ENCODE measurements at regions not wholly inside any gene's neighbourhood (a gene's known extent, or its start where the extent isn't known, plus 50 kb on each side); places are given as distances from the start of the nearest gene placed in this dataset.

- Histone ChIP-seq H2AFZ (ENCODE audit: insufficient read depth, low read depth, low read length, poor library complexity, severe bottlenecking) (no peak overlapping the region), H3K4me1 (ENCODE audit: control insufficient read depth in 2 of 2, insufficient read depth in 2 of 2, low read length in 2 of 2) (no peaks in the 10 kb centered on the region), H3K9ac (ENCODE audit: low read length) (no peak overlapping the region), H3K36me3 (replicated peaks in 1 of 2; ENCODE audit: control extremely low read depth in 1 of 2, control insufficient read depth in 1 of 2, extremely low read depth in 1 of 2, insufficient read depth in 2 of 2, low read length in 1 of 2) (no peaks in the 10 kb centered on the region), H3K27ac (ENCODE audit: low read length in 2 of 2) (no peak overlapping the region), H3K4me2 (replicated peaks; ENCODE audit: low read depth, low read length, poor library complexity, severe bottlenecking) (no peak overlapping the region), H3K4me3 (ENCODE audit: control extremely low read depth in 1 of 5, extremely low read depth in 1 of 5, insufficient read depth in 1 of 5, low read depth in 2 of 5, low read length in 4 of 5) (no peak overlapping the region), H3K79me2 (ENCODE audit: control insufficient read depth, insufficient read depth, low read length) (no peaks in the 10 kb centered on the region), H3K27me3 (replicated peaks in 1 of 4; ENCODE audit: control extremely low read depth in 1 of 4, control insufficient read depth in 3 of 4, insufficient read depth in 4 of 4, low read length in 3 of 4) (no peaks in the 10 kb centered on the region), H3K9me3 (ENCODE audit: control extremely low read depth in 1 of 3, control insufficient read depth in 2 of 3, insufficient read depth in 1 of 3, low read length in 2 of 3) (peaks cover 0 to 8% (median 0%) of the 10 kb centered on the region in 3 donors), H4K20me1 (ENCODE audit: control insufficient read depth, insufficient read depth, low read length, poor library complexity, severe bottlenecking) (no peaks in the 10 kb centered on the region)
- no CpG with 5 or more reads among the region's 2 CpGs for WGBS (ENCODE audit: insufficient coverage)
- TF ChIP-seq EZH2 (IDR thresholded peaks at IDR 0.05; ENCODE audit: borderline replicate concordance, insufficient read depth, low read depth, low read length, poor library complexity, severe bottlenecking) (no peak), CTCF (IDR thresholded peaks at IDR 0.05) (no peak)
- no peak overlapping the region for H3K27ac Mint-ChIP-seq
- ATAC-seq (ENCODE audit: low read depth) = no peak
- POLR2A ChIA-PET = no interaction called here
- no peaks in the 10 kb centered on the region for H3K27me3 Mint-ChIP-seq
- H3K4me1 Mint-ChIP-seq = no peaks in the 10 kb centered on the region
- CTCF ChIA-PET = no interaction called here
- DNase-seq = no peak
- H3K9me3 Mint-ChIP-seq (ENCODE audit: insufficient read depth) = peaks cover 4% of the 10 kb centered on the region
- intact Hi-C loops (cut with micrococcal nuclease) = no loop called here
- no peak overlapping the region for H3K4me3 Mint-ChIP-seq
Observed at GRCh38 chr7:15140431-15140830, 237.9 kb upstream of the DGKB start.

GRCh38 chr7:15131661-15132060, 229.1 kb upstream of the DGKB start:
- 83% methylated on average over 1 of the region's 1 CpG for WGBS (ENCODE audit: insufficient coverage)
- TF ChIP-seq EZH2 (IDR thresholded peaks at IDR 0.05; ENCODE audit: borderline replicate concordance, insufficient read depth, low read depth, low read length, poor library complexity, severe bottlenecking) (no peak), CTCF (IDR thresholded peaks at IDR 0.05) (no peak)
- H4K20me1 ChIP-seq (ENCODE audit: control insufficient read depth, insufficient read depth, low read length, poor library complexity, severe bottlenecking) = no peaks in the 10 kb centered on the region
- no peak overlapping the region for H3K4me2 ChIP-seq (replicated peaks; ENCODE audit: low read depth, low read length, poor library complexity, severe bottlenecking)
- DNase-seq (no peak), ATAC-seq (ENCODE audit: low read depth) (no peak)
- H3K9ac ChIP-seq (ENCODE audit: low read length) = no peak overlapping the region
- no peaks in the 10 kb centered on the region for H3K4me1 ChIP-seq (ENCODE audit: control insufficient read depth in 2 of 2, insufficient read depth in 2 of 2, low read length in 2 of 2)
- intact Hi-C loops (cut with micrococcal nuclease) = no loop called here
- ChIA-PET CTCF (no interaction called here), POLR2A (no interaction called here)
- Mint-ChIP-seq H3K4me1 (no peaks in the 10 kb centered on the region), H3K4me3 (no peak overlapping the region), H3K27ac (no peak overlapping the region), H3K27me3 (no peaks in the 10 kb centered on the region), H3K9me3 (ENCODE audit: insufficient read depth) (peaks cover 3% of the 10 kb centered on the region)
- H3K27ac ChIP-seq (ENCODE audit: low read length in 2 of 2) = no peak overlapping the region
- no peaks in the 10 kb centered on the region for H3K27me3 ChIP-seq (replicated peaks in 1 of 4; ENCODE audit: control extremely low read depth in 1 of 4, control insufficient read depth in 3 of 4, insufficient read depth in 4 of 4, low read length in 3 of 4)
- H3K36me3 ChIP-seq (replicated peaks in 1 of 2; ENCODE audit: control extremely low read depth in 1 of 2, control insufficient read depth in 1 of 2, extremely low read depth in 1 of 2, insufficient read depth in 2 of 2, low read length in 1 of 2) = no peaks in the 10 kb centered on the region
- H3K79me2 ChIP-seq (ENCODE audit: control insufficient read depth, insufficient read depth, low read length) = no peaks in the 10 kb centered on the region
- H2AFZ ChIP-seq (ENCODE audit: insufficient read depth, low read depth, low read length, poor library complexity, severe bottlenecking) = no peak overlapping the region
- no peak overlapping the region for H3K4me3 ChIP-seq (ENCODE audit: control extremely low read depth in 1 of 5, extremely low read depth in 1 of 5, insufficient read depth in 1 of 5, low read depth in 2 of 5, low read length in 4 of 5)
- H3K9me3 ChIP-seq (ENCODE audit: control extremely low read depth in 1 of 3, control insufficient read depth in 2 of 3, insufficient read depth in 1 of 3, low read length in 2 of 3) = no peaks in the 10 kb centered on the region

Measured in B cell (primary cell).